ENCODE measurements at regions not wholly inside any gene's neighbourhood (a gene's known extent, or its start where the extent isn't known, plus 50 kb on each side); places are given as distances from the start of the nearest gene placed in this dataset.

- Histone ChIP-seq H3K4me3 (replicated peaks in 1 of 2; ENCODE audit: low read depth in 1 of 2, low read length in 2 of 2) (no peak overlapping the region), H3K36me3 (ENCODE audit: control insufficient read depth in 1 of 2, insufficient read depth in 2 of 2, low read length in 2 of 2) (no peaks in the 10 kb centered on the region), H3K9me2 (ENCODE audit: insufficient read depth) (no peaks in the 10 kb centered on the region), H3K79me2 (ENCODE audit: insufficient read depth, low read length) (no peaks in the 10 kb centered on the region), H3K27ac (ENCODE audit: low read depth, low read length) (no peak overlapping the region), H3K4me2 (ENCODE audit: low read length) (no peak overlapping the region), H4K20me1 (ENCODE audit: insufficient read depth) (no peaks in the 10 kb centered on the region), H3K27me3 (ENCODE audit: insufficient read depth, low read length) (no peaks in the 10 kb centered on the region), H3K9me3 (ENCODE audit: control insufficient read depth in 1 of 2, insufficient read depth in 1 of 2, low read depth in 1 of 2, low read length in 2 of 2) (peaks cover 0 to 13% of the 10 kb centered on the region in 2 experiments; a peak in 3 of 4 replicates), H3K9ac (ENCODE audit: low read length) (no peak overlapping the region), H3K4me1 (ENCODE audit: control insufficient read depth in 1 of 2, insufficient read depth in 2 of 2, low read length in 2 of 2) (no peaks in the 10 kb centered on the region), H2AFZ (ENCODE audit: low read depth, low read length, poor library complexity, severe bottlenecking) (no peak overlapping the region)
- ATAC-seq (no peak), DNase-seq (ENCODE audit: low read depth, low spot score) (no peak)
- intact Hi-C loops (cut with micrococcal nuclease) = no loop called here
- RAD21 ChIA-PET (ENCODE audit: low non-redundant PET in 1 of 2, low total read pairs in 2 of 2, uncharacterized antibody in 2 of 2, unreplicated experiment in 2 of 2) = no interaction called here
- POLR2A ChIA-PET = no interaction called here
- TF ChIP-seq SP1 (IDR thresholded peaks at IDR 0.05; ENCODE audit: low read depth) = no peak
- TF ChIP-seq ELF1 (IDR thresholded peaks at IDR 0.05; ENCODE audit: borderline replicate concordance, low read depth) = no peak
- TF ChIP-seq SRF (IDR thresholded peaks at IDR 0.05; ENCODE audit: low read depth) = no peak
- TF ChIP-seq ATF3 (IDR thresholded peaks at IDR 0.05) = no peak
- no peak for TF ChIP-seq REST (IDR thresholded peaks at IDR 0.05; ENCODE audit: low read depth)
- TF ChIP-seq ZNF274 (IDR thresholded peaks at IDR 0.05; ENCODE audit: low read depth, low read length) = no peak
- TF ChIP-seq SIN3A (IDR thresholded peaks at IDR 0.05; ENCODE audit: low read depth) = no peak
- TF ChIP-seq EZH2phosphoT487 (IDR thresholded peaks at IDR 0.05; ENCODE audit: borderline replicate concordance) = no peak
- BruUV-seq (replicated peaks) = no TSS peak
- CTCF ChIA-PET = no interaction called here
These were observed 293.6 kb downstream of the SOX11 start for GRCh38 chr2:5985536-5986385.

All from HCT116 (cell line).